Esophagus squamous epithelium (tissue), 4 donors: ENCODE measurements at regions not wholly inside any gene's neighbourhood (a gene's known extent, or its start where the extent isn't known, plus 50 kb on each side); places are given as distances from the start of the nearest gene placed in this dataset.

Experiments
- POLR2A ChIP-seq, 4 donors: fragments of 450-650 bp; IDR thresholded peaks; one replicate each; pipeline ENCODE4 v1.6.1; 2017; ENCODE audit warnings: antibody characterized with exemption in 4 of 4, mild to moderate bottlenecking in 4 of 4, moderate library complexity in 3 of 4
- TF ChIP-seq, protein P1 (sequence below), 6 experiments: fragments of 450-650 bp in 4 of 6; fragments of 200-600 bp in 2 of 6; sonication (generic) in 2 of 6; IDR thresholded peaks; one replicate each; pipeline ENCODE4 v1.5.1; 2016 to 2019; ENCODE audit warnings: antibody characterized with exemption in 6 of 6, mild to moderate bottlenecking in 4 of 6, moderate library complexity in 4 of 6

DNA sequence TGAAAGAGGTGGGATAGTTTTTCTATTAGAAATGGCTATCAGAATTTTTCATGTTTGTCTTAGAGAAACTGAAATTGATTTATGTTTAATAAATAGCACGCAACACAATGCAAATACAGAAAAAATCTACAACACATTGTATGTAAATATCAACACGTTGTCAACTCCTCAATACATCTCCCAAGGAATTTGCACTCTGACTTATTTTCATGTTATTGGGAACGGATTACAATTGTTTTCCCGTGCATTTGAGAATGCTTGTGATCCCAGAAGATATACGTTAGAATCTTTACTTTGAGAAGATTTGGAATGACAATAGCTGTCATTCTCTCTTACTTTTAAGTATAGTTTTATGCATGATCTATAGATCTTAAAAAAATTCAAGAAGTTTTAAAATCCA lies 313.8 kb upstream of the AKR1E2 start:
- TF ChIP-seq, protein P1, sequence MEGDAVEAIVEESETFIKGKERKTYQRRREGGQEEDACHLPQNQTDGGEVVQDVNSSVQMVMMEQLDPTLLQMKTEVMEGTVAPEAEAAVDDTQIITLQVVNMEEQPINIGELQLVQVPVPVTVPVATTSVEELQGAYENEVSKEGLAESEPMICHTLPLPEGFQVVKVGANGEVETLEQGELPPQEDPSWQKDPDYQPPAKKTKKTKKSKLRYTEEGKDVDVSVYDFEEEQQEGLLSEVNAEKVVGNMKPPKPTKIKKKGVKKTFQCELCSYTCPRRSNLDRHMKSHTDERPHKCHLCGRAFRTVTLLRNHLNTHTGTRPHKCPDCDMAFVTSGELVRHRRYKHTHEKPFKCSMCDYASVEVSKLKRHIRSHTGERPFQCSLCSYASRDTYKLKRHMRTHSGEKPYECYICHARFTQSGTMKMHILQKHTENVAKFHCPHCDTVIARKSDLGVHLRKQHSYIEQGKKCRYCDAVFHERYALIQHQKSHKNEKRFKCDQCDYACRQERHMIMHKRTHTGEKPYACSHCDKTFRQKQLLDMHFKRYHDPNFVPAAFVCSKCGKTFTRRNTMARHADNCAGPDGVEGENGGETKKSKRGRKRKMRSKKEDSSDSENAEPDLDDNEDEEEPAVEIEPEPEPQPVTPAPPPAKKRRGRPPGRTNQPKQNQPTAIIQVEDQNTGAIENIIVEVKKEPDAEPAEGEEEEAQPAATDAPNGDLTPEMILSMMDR (IDR thresholded peaks at IDR 0.05) = no peak
- TF ChIP-seq POLR2A (IDR thresholded peaks at IDR 0.05) = no peak
